Ascending aorta (tissue), 2 donors: ENCODE measurements at regions not wholly inside any gene's neighbourhood (a gene's known extent, or its start where the extent isn't known, plus 50 kb on each side); places are given as distances from the start of the nearest gene placed in this dataset.

ENCODE experiments used
- DNase-seq, 2 donors: peaks; one replicate each; pipeline ENCODE4 v3.0.0-alpha.2; 2019; ENCODE audit warnings: low spot score in 2 of 2
- H3K27ac ChIP-seq, 2 donors: fragments of 200-600 bp; sonication (generic); one replicate each; pipeline ENCODE4 v1.5.1; 2016 to 2017; ENCODE audit warnings: mild to moderate bottlenecking in 1 of 2
- H3K27me3 ChIP-seq: fragments of 200-600 bp; sonication (generic); one replicate; pipeline ENCODE4 v1.5.1; 2017
- H3K36me3 ChIP-seq, 2 donors: fragments of 200-600 bp; sonication (generic); one replicate each; pipeline ENCODE4 v1.5.1; 2016
- H3K4me1 ChIP-seq, 2 donors: fragments of 200-600 bp; sonication (generic); one replicate each; pipeline ENCODE4 v1.5.1; 2016 to 2017; ENCODE audit warnings: mild to moderate bottlenecking in 1 of 2
- H3K4me3 ChIP-seq, 2 donors: fragments of 200-600 bp; sonication (generic); one replicate each; pipeline ENCODE4 v1.5.1; 2016 to 2017; ENCODE audit warnings: mild to moderate bottlenecking in 1 of 2
- H3K9me3 ChIP-seq, 2 donors: fragments of 200-600 bp; sonication (generic); one replicate each; pipeline ENCODE4 v1.5.1; 2016
- CTCF ChIP-seq, 3 experiments: fragments of 200-600 bp in 2 of 3; fragments of 450-650 bp in 1 of 3; sonication (generic) in 2 of 3; IDR thresholded peaks; one replicate each; pipeline ENCODE4 v1.5.1; 2016 to 2019; ENCODE audit warnings: antibody characterized with exemption in 3 of 3, mild to moderate bottlenecking in 1 of 3, moderate library complexity in 1 of 3
- intact Hi-C: fragments of 100-400 bp; cut with DNase I; formaldehyde crosslinking; loops from one replicate; pipeline ENCODE4 v1.15.1; 2023

GRCh38 chr2:193891023-193891422 is 1696.3 kb upstream of the TMEFF2 start:
- no peaks in the 10 kb centered on the region for H3K27me3 ChIP-seq
- TF ChIP-seq CTCF (IDR thresholded peaks at IDR 0.05), result no peak
- DNase-seq, result no peak
- no peaks in the 10 kb centered on the region for H3K4me1 ChIP-seq
- no peak overlapping the region for H3K4me3 ChIP-seq
- H3K36me3 ChIP-seq, result no peaks in the 10 kb centered on the region
- no peaks in the 10 kb centered on the region for H3K9me3 ChIP-seq
- intact Hi-C loops, result no loop called here
- H3K27ac ChIP-seq, result no peak overlapping the region

GRCh38 chr2:193885419-193885818 is 1690.7 kb upstream of the TMEFF2 start:
- peaks cover 0 to 10% of the 10 kb centered on the region in 2 donors for H3K9me3 ChIP-seq

GRCh38 chr2:193883820-193884219 is 1689.1 kb upstream of the TMEFF2 start:
- Histone ChIP-seq H3K27ac (no peak overlapping the region), H3K9me3 (peaks cover 0 to 10% of the 10 kb centered on the region in 2 donors), H3K36me3 (no peaks in the 10 kb centered on the region), H3K27me3 (no peaks in the 10 kb centered on the region), H3K4me1 (no peaks in the 10 kb centered on the region), H3K4me3 (no peak overlapping the region)
- TF ChIP-seq CTCF (IDR thresholded peaks at IDR 0.05), result no peak
- DNase-seq, result no peak
- intact Hi-C loops, result no loop called here

More at GRCh38 chr2:193885419-193885818, 1690.7 kb upstream of the TMEFF2 start:
- Histone ChIP-seq H3K27me3 (no peaks in the 10 kb centered on the region), H3K4me1 (no peaks in the 10 kb centered on the region), H3K36me3 (no peaks in the 10 kb centered on the region), H3K27ac (no peak overlapping the region), H3K4me3 (no peak overlapping the region)
- intact Hi-C loops, result no loop called here
- no peak for DNase-seq
- TF ChIP-seq CTCF (IDR thresholded peaks at IDR 0.05), result no peak

GRCh38 chr2:193876980-193877379 is 1682.2 kb upstream of the TMEFF2 start:
- H3K27me3 ChIP-seq, result no peaks in the 10 kb centered on the region
- no peak for DNase-seq
- no peaks in the 10 kb centered on the region for H3K36me3 ChIP-seq
- no peaks in the 10 kb centered on the region for H3K9me3 ChIP-seq
- TF ChIP-seq CTCF (IDR thresholded peaks at IDR 0.05), result no peak
- H3K27ac ChIP-seq, result no peak overlapping the region
- H3K4me1 ChIP-seq, result no peaks in the 10 kb centered on the region
- no peak overlapping the region for H3K4me3 ChIP-seq
- intact Hi-C loops, result no loop called here

- intact Hi-C loops, result no loop called here
- Histone ChIP-seq H3K4me3 (no peak overlapping the region), H3K4me1 (no peaks in the 10 kb centered on the region), H3K36me3 (no peaks in the 10 kb centered on the region), H3K27me3 (no peaks in the 10 kb centered on the region), H3K27ac (no peak overlapping the region), H3K9me3 (no peaks in the 10 kb centered on the region)
- DNase-seq, result no peak
- TF ChIP-seq CTCF (IDR thresholded peaks at IDR 0.05), result no peak
Observed at GRCh38 chr2:193869564-193869963, 1674.8 kb upstream of the TMEFF2 start.

GRCh38 chr2:193868833-193869232 is 1674.1 kb upstream of the TMEFF2 start:
- Histone ChIP-seq H3K27me3 (no peaks in the 10 kb centered on the region), H3K36me3 (no peaks in the 10 kb centered on the region), H3K4me3 (no peak overlapping the region), H3K4me1 (no peaks in the 10 kb centered on the region), H3K27ac (no peak overlapping the region), H3K9me3 (no peaks in the 10 kb centered on the region)
- DNase-seq, result no peak
- no peak for TF ChIP-seq CTCF (IDR thresholded peaks at IDR 0.05)
- intact Hi-C loops, result no loop called here
